ENCODE measurements at regions not wholly inside any gene's neighbourhood (a gene's known extent, or its start where the extent isn't known, plus 50 kb on each side); places are given as distances from the start of the nearest gene placed in this dataset.

GRCh38 chr12:24562771-24563431 is 386.0 kb downstream of the BCAT1 start:
- no peak overlapping the region for H2AFZ ChIP-seq (ENCODE audit: low read length)
- H3K9me2 ChIP-seq (ENCODE audit: low read depth, low read length) = no peaks in the 10 kb centered on the region
- TF ChIP-seq, protein P1, sequence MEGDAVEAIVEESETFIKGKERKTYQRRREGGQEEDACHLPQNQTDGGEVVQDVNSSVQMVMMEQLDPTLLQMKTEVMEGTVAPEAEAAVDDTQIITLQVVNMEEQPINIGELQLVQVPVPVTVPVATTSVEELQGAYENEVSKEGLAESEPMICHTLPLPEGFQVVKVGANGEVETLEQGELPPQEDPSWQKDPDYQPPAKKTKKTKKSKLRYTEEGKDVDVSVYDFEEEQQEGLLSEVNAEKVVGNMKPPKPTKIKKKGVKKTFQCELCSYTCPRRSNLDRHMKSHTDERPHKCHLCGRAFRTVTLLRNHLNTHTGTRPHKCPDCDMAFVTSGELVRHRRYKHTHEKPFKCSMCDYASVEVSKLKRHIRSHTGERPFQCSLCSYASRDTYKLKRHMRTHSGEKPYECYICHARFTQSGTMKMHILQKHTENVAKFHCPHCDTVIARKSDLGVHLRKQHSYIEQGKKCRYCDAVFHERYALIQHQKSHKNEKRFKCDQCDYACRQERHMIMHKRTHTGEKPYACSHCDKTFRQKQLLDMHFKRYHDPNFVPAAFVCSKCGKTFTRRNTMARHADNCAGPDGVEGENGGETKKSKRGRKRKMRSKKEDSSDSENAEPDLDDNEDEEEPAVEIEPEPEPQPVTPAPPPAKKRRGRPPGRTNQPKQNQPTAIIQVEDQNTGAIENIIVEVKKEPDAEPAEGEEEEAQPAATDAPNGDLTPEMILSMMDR (IDR thresholded peaks at IDR 0.05; ENCODE audit: low read length) = no peak
- TF ChIP-seq EZH2 (IDR thresholded peaks at IDR 0.05; ENCODE audit: borderline replicate concordance, low read length) = no peak
- H3K79me2 ChIP-seq (ENCODE audit: insufficient read depth, low read length) = no peaks in the 10 kb centered on the region
- H4K20me1 ChIP-seq (ENCODE audit: insufficient read depth, low read length) = no peaks in the 10 kb centered on the region
- H3K4me3 ChIP-seq (ENCODE audit: low read depth, low read length, poor library complexity, severe bottlenecking) = no peak overlapping the region
- H3K36me3 ChIP-seq (ENCODE audit: insufficient read depth, low read length) = no peaks in the 10 kb centered on the region
- no peaks in the 10 kb centered on the region for H3K9me3 ChIP-seq (ENCODE audit: low read length)
- no peaks in the 10 kb centered on the region for H3F3A ChIP-seq (ENCODE audit: insufficient read depth, low read length)
- H3K4me1 ChIP-seq (ENCODE audit: insufficient read depth, low read length, severe bottlenecking) = no peaks in the 10 kb centered on the region
- H3K4me2 ChIP-seq (ENCODE audit: low read length) = no peak overlapping the region
- no peak overlapping the region for H3K9ac ChIP-seq (ENCODE audit: low read length)
- no peaks in the 10 kb centered on the region for H3K27me3 ChIP-seq (ENCODE audit: insufficient read depth, low read length)
- no peak overlapping the region for H3K27ac ChIP-seq (ENCODE audit: low read depth, low read length, poor library complexity, severe bottlenecking)

GRCh38 chr12:24561882-24562770 is 386.8 kb downstream of the BCAT1 start:
- Histone ChIP-seq H3K36me3 (ENCODE audit: insufficient read depth, low read length) (no peaks in the 10 kb centered on the region), H3K4me2 (ENCODE audit: low read length) (no peak overlapping the region), H3K9ac (ENCODE audit: low read length) (no peak overlapping the region), H3K9me2 (ENCODE audit: low read depth, low read length) (no peaks in the 10 kb centered on the region), H2AFZ (ENCODE audit: low read length) (no peak overlapping the region), H3K79me2 (ENCODE audit: insufficient read depth, low read length) (no peaks in the 10 kb centered on the region), H4K20me1 (ENCODE audit: insufficient read depth, low read length) (no peaks in the 10 kb centered on the region), H3K27ac (ENCODE audit: low read depth, low read length, poor library complexity, severe bottlenecking) (no peak overlapping the region), H3K4me3 (ENCODE audit: low read depth, low read length, poor library complexity, severe bottlenecking) (no peak overlapping the region), H3K9me3 (ENCODE audit: low read length) (no peaks in the 10 kb centered on the region), H3K27me3 (ENCODE audit: insufficient read depth, low read length) (no peaks in the 10 kb centered on the region), H3F3A (ENCODE audit: insufficient read depth, low read length) (no peaks in the 10 kb centered on the region), H3K4me1 (ENCODE audit: insufficient read depth, low read length, severe bottlenecking) (no peaks in the 10 kb centered on the region)
- no peak for TF ChIP-seq EZH2 (IDR thresholded peaks at IDR 0.05; ENCODE audit: borderline replicate concordance, low read length)
- TF ChIP-seq, protein P1 (IDR thresholded peaks at IDR 0.05; ENCODE audit: low read length) = no peak

DNA sequence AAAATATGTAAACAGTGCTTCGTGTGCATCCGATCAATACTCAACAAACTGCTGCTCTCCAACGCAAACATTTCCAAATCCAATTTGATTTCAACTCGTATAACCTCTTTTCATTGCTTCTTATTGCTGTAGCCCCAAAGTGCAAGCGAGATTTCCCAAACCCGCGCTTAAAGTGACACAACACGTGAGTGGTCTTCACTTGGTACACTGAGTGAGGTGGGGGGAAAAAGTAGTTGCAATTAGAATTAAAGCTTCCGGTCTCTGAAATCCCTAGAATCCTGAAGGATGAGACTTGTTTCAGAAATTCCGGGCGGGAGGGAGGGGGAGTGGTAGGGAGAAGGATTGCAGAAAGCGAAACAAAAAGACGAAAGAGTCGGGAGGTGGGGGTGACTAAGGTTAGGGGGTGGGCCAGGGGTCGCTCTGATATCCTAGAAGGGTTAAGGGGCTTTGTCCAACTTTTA is 387.5 kb downstream of the BCAT1 start:
- Histone ChIP-seq H3K9me2 (ENCODE audit: low read depth, low read length) (no peaks in the 10 kb centered on the region), H3F3A (ENCODE audit: insufficient read depth, low read length) (no peaks in the 10 kb centered on the region), H3K9ac (ENCODE audit: low read length) (no peak overlapping the region), H3K4me3 (ENCODE audit: low read depth, low read length, poor library complexity, severe bottlenecking) (no peak overlapping the region), H3K79me2 (ENCODE audit: insufficient read depth, low read length) (no peaks in the 10 kb centered on the region), H4K20me1 (ENCODE audit: insufficient read depth, low read length) (no peaks in the 10 kb centered on the region), H3K9me3 (ENCODE audit: low read length) (no peaks in the 10 kb centered on the region), H3K27me3 (ENCODE audit: insufficient read depth, low read length) (no peaks in the 10 kb centered on the region), H3K27ac (ENCODE audit: low read depth, low read length, poor library complexity, severe bottlenecking) (no peak overlapping the region), H3K4me2 (ENCODE audit: low read length) (no peak overlapping the region), H3K4me1 (ENCODE audit: insufficient read depth, low read length, severe bottlenecking) (no peaks in the 10 kb centered on the region), H3K36me3 (ENCODE audit: insufficient read depth, low read length) (no peaks in the 10 kb centered on the region), H2AFZ (ENCODE audit: low read length) (no peak overlapping the region)
- no peak for TF ChIP-seq EZH2 (IDR thresholded peaks at IDR 0.05; ENCODE audit: borderline replicate concordance, low read length)
- TF ChIP-seq, protein P1 (IDR thresholded peaks at IDR 0.05; ENCODE audit: low read length) = no peak
